ENCODE measurements at regions not wholly inside any gene's neighbourhood (a gene's known extent, or its start where the extent isn't known, plus 50 kb on each side); places are given as distances from the start of the nearest gene placed in this dataset.

GRCh38 chr22:27545085-27545484 lies 256.5 kb downstream of the MN1 start:
- no peak for DNase-seq (ENCODE audit: low spot score)

DNA sequence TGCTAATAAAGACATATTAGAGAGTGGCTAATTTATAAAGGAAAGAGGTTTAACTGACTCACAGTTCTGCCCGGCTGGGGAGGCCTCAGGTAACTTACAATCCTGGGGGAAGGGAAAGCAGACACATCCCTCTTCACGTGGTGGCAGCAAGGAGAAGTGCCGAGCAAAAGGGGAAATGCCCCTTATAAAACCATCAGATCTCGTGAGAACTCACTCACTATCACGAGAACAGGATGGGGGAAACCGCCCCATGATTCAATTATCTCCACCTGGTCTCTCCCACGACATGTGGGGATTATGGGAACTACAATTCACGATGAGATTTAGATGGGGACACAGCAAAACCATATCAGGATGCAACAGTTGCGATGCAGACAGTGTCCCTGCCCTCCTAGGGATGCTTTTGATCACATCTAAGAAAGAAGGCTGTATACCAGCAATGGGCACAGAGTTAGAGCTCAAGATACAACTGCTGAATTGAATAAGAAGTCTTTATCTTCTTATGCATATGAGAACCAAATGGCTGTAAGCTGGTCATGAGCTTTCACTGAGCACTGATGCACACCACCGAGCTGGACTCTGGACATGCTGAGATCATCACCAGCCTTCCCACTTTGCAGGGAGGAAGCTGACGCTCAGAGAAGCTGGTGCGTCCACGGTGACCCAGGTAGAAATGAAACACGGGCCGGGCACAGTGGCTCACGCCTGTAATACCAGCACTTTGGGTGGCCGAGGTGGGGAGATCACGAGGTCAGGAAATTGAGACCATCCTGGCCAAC lies 255.2 kb downstream of the MN1 start:
- no peak for DNase-seq (ENCODE audit: low spot score)

- DNase-seq (ENCODE audit: low spot score): no peak
Measured at GRCh38 chr22:27551402-27551801, 250.2 kb downstream of the MN1 start.

- DNase-seq (ENCODE audit: low spot score): no peak
Measured at GRCh38 chr22:27552176-27552575, 249.4 kb downstream of the MN1 start.

GRCh38 chr22:27552863-27553262 lies 248.7 kb downstream of the MN1 start:
- DNase-seq (ENCODE audit: low spot score): no peak

- no peak for DNase-seq (ENCODE audit: low spot score)
Measured at GRCh38 chr22:27554106-27554811, 247.3 kb downstream of the MN1 start.

DNA sequence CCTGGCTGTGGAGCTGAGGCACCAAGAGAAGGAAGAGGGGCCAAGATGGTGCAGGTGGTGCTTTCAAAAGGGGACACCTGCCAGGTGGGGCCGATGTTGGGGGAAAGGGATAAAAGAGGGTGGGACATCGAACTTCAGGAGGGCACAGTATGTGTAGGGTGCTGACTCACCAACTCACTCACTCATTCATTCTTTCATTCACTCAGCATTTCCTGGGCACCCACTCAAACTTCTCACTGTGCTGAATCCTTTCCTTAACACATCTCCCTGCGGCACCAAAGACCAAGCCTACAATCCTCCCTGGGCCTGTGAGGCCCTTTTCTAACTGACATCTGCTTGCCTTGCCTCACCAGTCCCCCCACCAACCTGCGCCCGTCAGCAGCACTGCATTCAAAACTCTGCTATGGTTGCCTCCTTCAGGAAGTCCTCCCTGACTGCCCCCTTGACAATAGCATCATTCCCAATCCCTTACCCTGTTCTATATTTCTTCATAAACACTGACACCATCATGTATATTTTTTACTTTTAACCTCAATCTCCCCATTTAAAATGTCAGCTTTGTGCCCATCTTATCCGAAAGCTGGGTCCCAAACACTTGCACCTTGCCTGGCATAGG lies 246.6 kb downstream of the MN1 start:
- DNase-seq (ENCODE audit: low spot score): no peak

GRCh38 chr22:27556371-27556770 lies 245.2 kb downstream of the MN1 start:
- no peak for DNase-seq (ENCODE audit: low spot score)

DNA sequence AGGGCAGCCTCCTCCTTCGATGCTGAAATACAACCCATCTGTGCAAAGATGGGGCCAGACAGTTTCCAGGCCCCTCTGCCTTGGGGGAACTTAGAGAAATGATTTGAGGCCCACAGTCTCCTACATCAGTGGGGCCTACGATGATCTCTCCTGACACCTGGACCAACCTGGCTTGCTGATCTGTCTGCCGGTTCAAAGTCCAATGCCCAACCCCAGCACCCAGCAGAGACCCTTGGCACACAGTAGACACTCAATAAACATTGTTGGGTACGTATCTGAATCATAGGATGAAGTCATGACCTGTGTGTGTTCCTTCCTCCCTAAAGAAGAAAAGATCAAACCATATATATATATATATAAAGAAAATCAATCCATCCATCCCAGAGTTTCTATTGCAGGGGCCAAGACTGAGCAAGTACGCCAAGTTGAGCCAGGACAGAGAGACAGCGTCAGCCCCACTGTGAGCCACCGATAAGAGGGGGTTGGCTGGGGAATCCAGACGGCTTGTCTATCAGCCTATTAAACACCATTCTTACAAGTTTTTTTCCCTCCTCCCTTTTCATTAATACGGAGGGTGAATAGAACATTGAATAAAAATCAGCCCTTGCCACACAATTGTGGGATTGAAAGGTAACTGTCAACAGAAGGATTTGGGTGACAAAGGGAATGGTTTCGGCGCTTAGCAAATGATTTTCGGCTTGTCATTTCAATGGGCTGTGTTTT lies 244.1 kb downstream of the MN1 start:
- DNase-seq (ENCODE audit: low spot score): no peak

DNA sequence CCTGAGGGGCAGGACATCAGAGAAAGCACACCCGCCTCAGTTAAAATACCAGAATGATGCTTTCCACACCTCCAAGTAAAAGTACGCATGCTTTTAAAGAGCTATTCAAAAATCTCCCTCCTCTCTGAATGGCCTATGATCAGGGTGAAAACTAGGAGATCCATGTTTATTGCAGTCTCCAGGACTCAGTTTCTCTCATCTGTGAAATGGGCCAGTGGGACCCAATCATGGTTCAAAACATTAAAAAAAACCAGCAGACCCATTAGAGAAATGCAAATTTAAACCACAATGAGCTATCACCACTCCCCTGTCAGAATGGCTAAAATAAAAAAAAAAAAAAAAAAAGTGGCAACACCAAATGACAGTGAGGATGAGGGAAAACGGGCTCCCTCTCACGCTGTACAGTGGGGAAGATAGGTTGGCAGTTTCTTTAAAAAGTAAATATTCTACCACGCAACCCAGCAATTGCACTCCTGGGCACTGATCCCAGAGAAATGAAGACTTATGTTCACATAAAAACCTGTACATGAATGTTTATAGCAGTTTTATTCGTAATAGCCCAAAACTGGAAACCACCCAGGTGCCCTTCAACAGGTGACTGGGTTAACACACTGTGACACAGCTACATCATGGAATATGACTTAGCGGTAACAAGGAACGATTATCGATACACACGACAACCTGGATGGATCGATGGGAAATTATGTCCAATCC lies 242.7 kb downstream of the MN1 start:
- no peak for DNase-seq (ENCODE audit: low spot score)

GRCh38 chr22:27560781-27561180 lies 240.8 kb downstream of the MN1 start:
- DNase-seq (ENCODE audit: low spot score): no peak

GRCh38 chr22:27561286-27561904 lies 240.2 kb downstream of the MN1 start:
- no peak for DNase-seq (ENCODE audit: low spot score)

- DNase-seq (ENCODE audit: low spot score): no peak
Measured at GRCh38 chr22:27564806-27565205, 236.8 kb downstream of the MN1 start.

DNA sequence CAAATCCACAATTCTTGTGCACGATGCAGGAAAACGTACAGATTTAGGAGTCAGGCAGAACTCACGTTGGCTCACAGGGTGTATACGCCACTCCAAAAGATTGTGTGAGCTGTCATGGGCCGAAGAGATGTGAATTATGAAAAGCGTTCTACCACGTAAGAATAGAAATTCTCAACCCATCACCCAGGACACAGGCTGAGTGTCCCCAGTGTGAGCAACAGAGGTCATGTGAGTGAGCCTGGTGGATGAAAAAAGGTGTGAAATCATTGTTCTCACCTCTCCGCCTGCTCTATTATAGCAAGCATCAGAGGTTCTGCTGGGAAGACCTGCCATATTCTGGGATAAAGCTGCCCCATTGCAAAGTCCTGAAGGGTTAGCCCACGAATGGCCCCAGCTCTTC lies 235.0 kb downstream of the MN1 start:
- no peak for DNase-seq (ENCODE audit: low spot score)

DNA sequence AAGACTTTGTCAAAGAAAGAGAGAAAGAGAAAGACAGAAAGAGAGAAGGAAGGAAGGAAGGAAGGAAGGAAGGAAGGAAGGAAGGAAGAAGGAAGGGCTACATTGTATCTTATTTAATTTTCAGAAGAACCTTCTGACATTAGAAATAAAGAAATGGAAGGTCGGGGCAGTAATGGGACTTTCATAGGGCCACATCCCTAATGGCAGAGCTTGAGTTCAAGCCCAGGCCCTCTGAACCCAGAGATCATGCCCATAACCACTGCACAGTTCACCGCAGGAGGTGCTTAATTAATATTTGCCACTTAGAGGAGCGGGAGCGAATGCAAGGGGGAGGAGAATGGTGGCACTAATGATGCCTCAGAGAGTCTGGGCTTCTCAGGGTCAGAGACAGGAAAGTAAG lies 233.3 kb downstream of the MN1 start:
- no peak for DNase-seq (ENCODE audit: low spot score)

DNA sequence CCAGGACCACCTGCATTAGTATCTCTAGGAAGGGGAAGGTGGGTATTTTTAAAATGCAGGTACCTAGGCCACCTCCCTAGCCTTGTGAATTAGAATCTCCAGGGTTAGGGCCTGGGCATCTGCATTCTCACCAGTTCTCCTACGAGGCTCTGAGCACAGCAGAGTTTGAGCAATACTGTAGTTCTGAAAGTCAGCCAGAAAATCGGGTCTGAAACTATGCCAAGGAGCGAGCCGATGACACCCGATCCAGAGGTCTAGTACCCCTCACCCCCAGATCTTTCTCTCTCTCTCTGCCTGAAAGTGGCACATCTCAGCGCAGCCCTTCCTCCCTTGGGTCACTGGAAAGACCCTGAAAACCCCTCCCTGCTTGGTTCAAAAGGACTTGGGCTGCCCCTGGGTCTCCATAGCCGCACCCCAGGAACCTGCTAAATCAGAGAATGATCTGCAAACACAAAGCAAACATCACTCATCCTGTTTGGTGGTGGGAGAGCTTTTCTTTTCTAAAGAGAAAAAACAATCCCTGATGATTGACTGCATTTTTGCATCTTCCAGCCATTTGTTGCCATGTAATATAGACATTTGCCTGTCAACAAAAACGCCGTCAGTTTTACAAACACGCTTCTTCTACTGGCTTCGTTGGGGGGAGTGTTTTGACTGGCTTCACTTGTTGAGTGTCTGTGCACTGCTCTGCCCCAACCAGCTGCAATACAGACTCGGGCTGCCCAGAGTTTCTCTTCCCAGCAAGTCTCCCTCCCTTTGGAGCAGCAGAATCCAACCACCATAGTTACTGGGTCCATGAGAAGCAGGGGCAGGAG lies 229.9 kb downstream of the MN1 start:
- DNase-seq (ENCODE audit: low spot score): no peak

DNA sequence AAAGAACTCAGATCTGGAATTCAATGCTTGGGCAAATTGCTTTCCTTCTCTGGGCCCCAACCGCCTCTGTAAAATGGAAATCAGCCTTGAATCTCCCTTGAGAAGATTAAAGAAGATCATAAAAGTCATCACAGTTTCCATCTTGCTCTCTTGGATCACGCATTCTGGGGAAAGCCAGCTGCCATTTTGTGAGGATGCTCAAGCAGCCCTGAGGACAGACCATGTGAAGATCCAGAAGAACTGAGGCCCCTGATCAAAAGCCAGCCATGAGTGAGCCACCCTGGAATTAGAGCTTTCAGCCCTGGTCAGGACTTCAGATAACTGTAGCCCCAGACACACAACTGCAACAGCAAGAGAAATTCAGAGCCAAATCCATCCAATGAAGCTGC lies 229.3 kb downstream of the MN1 start:
- no peak for DNase-seq (ENCODE audit: low spot score)

- no peak for DNase-seq (ENCODE audit: low spot score)
Measured at GRCh38 chr22:27573280-27574001, 228.1 kb downstream of the MN1 start.

- DNase-seq (ENCODE audit: low spot score): no peak
Measured at GRCh38 chr22:27574002-27574366, 227.6 kb downstream of the MN1 start.

All from mesenteric fat pad (tissue), 1 donor.